HG03066 (cell line): ENCODE measurements at regions not wholly inside any gene's neighbourhood (a gene's known extent, or its start where the extent isn't known, plus 50 kb on each side); places are given as distances from the start of the nearest gene placed in this dataset.
A peak's percentile ranks its signal among the peaks of the same experiment; 100 is the strongest.
"Not testable (repeated sequence)": the region's sequence is repeated elsewhere in the genome, so short reads cannot be mapped to it uniquely, and the experiment has no call there.

Experiments used
- ATAC-seq: cut with Tn5 transposase; IDR thresholded peaks from one replicate; pipeline ENCODE4 v1.9.1; 2021; ENCODE audit warnings: low read depth; ENCODE audit not compliant: unreplicated experiment

GRCh38 chr11:115974703-115975102 lies 470.5 kb upstream of the CADM1 start:
- ATAC-seq: no peak

DNA sequence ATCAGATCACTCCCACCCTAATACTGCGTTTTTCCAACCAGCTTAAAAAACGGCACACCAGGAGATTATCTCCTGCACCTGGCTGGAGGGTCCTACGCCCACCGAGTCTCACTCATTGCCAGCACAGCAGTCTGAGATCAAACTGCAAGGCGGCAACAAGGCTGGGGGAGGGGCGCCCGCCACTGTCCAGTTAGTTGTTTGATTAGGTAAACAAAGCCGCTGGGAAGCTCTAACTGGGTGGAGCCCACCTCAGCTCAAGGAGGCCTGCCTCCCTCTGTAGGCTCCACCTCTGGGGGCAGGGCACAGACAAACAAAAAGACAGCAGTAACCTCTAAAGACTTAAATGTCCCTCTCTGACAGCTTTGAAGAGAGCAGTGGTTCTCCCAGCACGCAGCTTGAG lies 463.0 kb upstream of the CADM1 start:
- not testable (repeated sequence) for ATAC-seq

DNA sequence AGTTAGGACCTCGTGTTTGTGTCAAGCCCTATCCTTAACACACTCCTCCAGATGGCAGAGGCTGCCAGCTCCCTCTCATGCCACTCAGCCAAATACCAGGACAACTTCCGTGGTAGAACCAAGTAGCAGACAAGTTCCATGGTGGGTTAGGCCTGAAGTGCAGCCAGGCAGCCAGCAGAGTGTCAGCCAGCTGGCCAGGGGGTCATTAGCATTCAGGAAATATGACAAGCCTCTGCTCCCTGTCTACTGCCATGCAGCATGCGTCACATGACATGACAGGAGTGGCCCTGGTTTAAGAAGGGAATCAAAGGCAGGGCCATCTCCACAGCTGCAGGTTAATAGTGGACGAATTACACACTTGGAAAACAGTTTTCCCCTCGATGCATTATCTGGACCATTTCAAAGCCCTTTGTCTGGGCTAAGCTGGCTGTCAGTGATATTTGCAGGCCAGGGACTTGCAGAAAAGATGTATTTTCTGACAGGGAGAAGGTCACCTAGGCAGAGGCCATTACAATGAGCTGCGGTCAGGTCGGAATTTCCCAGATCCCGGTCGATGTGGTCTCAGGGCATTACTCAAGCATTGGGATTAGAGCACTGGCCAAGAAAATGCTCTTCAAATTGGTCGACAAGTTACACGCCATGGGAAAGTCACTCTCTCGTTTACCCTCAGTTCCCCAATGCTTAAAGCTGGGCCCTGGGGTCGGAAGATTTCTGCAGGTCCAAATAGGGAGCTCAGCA lies 461.7 kb upstream of the CADM1 start:
- ATAC-seq: no peak

DNA sequence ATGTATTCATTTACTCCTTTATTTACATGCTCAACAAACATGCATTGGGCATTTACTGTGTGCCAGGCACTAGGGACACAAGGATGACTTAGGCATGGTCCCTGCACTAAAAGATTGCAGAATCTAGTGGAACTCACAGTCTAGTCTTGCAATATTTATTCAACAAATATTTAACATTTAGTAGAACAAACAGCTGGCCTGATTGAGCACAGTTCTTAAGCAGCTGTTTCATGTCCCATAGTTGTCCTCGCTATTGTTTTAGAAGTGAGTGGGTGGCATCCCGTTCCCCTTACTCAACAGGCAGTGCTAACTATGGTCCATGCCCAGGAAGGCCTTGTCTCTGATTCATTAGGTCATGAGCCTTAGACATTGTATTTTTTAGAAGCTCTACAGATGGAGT lies 459.9 kb upstream of the CADM1 start:
- no peak for ATAC-seq

GRCh38 chr11:115963156-115963555 lies 458.9 kb upstream of the CADM1 start:
- no peak for ATAC-seq

DNA sequence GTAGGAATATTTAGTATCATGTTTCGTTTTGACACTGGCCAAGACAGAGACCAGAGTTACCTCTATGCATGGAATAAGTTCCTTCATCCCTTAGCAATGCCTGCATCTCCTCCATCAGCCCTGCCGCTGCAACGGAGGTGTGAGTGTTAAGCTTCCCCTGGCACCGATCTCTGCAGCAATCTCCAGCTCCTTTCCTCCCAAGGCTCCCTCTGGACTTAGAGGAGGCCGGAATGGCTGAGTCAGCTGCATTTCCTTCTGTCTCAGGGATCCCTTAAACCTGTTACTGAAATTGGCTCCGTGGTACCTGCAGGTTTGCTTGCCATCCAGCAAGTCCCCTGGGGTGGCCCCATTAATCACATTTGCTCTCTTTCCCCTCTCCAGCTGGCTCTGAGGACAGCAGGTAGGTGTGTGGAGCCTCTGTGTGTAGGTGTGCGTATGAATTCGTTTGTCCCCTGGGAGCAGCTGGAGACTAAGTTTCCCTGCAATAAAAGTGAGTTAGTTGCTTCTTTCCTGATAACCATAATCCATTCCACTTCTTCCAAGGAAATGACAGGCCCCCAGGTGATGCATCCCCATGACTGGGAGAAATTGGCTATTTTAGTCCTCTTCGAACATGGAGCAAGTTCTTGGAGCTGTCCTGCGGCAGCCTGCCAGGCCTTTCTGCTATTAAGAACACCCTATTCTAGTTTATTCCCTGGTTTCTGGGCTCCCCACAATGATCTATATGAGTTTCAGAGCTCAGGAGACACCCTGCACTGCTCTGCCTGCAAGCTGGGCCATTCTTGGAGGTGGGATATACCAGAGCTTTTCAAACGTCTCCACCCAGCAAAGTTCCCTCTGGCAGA lies 457.2 kb upstream of the CADM1 start:
- ATAC-seq: no peak

- ATAC-seq: no peak
Observed at GRCh38 chr11:115959081-115959486, 454.9 kb upstream of the CADM1 start.

DNA sequence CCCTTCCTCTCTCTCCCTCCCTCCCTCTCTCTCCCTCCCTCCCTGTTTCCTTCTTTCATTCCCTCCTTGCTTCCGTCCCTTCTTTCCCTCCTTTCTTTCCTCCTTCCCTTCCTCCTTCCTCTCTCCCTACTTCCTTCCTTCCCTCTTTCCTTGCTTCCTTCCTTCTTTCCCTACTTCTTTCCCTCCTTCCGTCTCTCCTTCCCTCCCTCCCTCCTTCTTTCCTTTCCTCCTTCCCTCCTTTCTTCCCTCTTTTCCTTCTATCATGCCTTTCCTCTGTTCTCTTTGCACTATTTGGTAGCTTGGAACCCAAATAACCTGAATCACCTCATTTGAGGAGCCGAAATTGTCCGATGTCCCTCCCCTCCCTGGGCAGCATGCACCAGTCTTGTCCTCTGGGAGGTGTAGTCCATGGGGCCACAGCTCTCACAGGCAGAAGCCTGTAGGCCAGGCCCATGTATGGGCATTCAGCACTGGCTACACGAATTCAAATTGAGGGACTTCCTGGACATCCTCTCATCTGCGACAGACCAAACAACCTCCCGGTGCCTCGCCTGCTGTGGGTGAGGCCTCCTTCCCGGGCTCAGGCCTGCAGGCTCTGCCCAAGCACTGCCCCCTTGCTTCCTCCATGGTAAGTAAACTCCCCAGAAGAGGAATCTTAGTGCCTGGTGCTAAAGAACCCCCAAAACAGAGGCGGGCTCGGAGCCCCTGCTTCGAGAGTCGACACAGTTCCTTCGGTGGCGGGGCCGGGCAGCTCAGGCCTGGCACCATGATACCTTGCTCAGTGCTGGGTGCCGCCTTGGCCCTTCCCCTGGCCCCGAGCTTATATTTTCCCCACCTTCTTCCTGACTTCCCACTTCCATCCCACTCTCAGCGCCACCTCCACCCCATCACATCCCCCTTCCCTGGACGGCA lies 454.1 kb upstream of the CADM1 start:
- no peak for ATAC-seq

DNA sequence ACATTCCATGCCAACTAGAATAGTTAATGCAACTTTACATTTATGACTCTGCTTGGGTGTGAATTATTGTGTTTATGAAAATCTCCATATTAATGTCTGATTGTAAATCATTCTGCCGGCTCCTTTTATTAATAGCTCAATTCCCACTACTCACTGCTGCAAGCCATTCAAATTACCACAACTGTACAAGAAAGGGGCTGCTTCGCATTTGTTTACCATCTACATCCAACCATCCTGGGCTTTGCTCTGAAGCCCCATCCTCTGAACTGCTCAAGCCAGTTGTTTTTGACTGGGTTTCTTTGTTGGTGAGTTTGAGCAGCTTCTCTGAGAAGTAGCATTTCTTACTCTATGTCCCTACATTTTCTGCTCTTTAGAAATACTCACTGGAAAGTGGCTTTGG lies 451.6 kb upstream of the CADM1 start:
- ATAC-seq: no peak

DNA sequence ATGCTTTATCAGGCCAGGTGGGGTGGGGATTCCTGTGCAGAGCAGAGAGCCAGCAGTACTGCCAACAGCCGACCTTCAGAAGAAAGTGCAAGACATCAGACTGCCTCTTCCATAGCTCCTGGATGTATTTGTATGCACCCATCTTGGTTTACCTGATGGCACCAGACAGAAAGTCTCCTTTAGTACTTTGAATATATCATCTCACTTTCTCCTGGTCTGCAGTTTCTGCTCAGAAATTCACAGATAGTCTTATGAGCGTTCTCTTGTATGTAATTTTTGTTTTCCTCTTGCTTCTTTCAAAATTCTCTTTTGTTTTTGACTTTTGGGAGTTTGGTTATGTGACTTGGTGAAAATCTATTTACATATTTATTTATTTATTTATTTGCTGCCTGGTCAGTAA lies 446.4 kb upstream of the CADM1 start:
- no peak for ATAC-seq

DNA sequence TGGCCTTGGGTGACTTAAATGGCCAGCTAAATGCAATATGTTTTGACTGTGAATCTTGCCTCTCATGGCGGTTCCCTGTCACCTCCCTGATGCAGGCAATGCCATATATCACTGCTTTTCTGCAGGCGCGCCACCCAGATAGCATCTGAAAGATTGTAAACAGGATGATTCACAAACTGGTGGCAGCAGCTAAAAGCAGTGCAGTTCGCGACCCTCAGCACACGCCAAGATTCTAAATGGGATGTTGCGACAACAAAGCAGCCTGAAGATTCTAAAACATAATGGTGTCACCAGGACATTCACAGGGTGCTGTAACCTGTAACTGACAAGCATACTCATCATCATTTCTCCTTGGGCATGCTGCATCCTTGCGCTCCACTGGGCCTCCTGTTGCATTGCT lies 440.4 kb upstream of the CADM1 start:
- no peak for ATAC-seq

- no peak for ATAC-seq
Observed at GRCh38 chr11:115942011-115942410, 437.8 kb upstream of the CADM1 start.

GRCh38 chr11:115941481-115941993 lies 437.3 kb upstream of the CADM1 start:
- ATAC-seq: no peak

DNA sequence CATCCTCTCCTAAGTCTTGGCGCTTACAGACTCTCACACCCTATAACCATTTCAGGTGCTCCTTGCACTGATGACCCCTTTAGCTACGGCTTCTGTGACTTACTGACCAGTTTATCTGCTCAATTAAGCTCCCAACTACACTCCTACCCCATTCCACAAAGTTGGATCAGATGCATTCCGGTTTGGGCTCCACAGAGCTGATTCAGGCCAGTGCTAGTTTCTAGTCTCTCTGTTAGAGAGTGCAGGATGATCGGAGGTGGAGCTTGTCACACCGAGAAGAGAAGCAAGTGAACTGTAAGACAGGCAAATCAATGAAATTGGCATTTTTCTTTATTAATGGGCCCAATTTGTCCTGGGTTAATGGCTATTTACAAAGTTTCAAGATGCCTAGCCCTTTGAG lies 436.8 kb upstream of the CADM1 start:
- no peak for ATAC-seq

GRCh38 chr11:115939731-115940421 lies 435.7 kb upstream of the CADM1 start:
- no peak for ATAC-seq

DNA sequence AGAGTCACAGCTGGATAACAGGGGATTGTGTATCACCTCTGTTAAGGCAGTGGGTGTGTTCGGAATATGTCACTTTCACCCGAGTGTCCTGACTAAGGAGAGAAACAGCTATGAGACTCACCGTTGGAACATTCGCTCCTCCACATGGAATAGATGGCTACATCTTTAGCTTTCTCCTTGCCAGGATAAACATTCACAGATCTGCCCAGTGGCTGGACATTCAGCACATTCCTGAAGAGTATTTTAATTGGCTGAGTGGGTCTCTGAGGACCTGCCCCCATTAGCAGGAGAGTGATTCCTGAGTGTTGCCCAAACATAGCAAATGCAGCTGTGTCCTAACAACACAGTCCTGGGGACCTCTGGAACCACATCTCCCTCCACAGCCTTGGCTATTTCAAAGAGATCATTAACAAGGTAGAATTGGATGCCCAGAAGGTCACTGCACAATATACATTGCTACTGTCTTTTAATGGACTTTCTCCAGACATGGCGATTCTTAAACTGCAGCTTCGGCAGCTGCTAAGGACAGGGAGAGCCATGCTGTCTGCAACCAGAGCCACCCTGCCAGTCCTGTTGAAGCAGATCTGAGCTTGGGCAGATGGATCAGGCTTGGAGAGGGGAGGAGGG lies 435.0 kb upstream of the CADM1 start:
- ATAC-seq: no peak

DNA sequence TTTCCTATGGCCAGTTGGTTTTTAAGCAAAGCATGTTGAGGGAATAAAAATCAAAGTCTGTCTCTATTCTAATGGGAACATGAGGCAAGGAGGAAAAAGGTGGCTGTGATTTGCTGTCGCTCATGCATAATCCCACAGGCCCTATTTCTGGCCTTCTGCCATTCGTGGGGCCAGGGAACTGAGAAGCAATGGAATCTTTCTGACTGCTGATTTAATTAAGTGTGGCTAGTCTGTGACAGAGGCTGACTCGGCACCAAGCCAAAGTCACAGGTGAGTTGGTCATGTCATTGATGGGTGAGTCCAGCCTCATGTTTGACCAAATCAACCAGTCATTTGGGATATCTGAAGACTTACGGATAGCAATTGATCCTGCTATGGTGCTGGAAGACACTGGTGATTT lies 429.3 kb upstream of the CADM1 start:
- no peak for ATAC-seq

GRCh38 chr11:115931548-115932083 lies 427.4 kb upstream of the CADM1 start:
- no peak for ATAC-seq

DNA sequence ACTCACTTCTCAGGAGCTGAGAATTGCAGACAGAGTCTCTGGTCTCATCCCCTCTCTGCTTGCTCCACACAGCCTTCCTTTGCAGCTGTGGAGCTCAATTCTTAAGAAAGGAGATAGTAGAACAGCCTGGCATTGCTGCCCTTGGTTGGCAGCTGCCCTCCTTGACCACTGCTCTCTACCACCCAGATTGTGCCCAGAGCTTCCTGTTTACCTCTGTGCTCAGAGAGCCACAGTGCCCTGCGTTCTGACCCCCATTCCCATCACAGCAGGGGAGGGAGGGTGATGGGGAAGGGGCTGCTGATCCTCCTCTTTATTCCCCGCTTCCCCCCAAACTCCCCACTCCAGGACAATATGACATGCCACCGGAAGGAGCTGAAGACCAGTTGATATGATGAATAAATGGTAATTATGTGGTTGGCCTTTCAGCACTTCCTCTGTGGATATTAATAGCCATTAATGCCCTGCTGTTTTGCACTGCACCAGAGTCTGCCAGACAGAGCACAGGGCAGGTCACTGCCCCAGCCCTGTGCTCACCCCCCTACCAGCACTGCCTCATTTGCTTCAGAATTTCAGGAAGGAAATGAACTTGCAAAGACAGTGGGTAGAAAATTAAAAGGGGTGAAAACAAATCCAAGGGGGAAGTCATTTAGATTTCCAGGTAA lies 426.8 kb upstream of the CADM1 start:
- peak; percentile 28 for ATAC-seq
